ENCODE measurements at regions not wholly inside any gene's neighbourhood (a gene's known extent, or its start where the extent isn't known, plus 50 kb on each side); places are given as distances from the start of the nearest gene placed in this dataset.

GRCh38 chr3:159763602-159764489 is 224.8 kb upstream of the IL12A start:
- DNase-seq: peak; percentile 89
- in situ Hi-C loops (cut with HindIII; ENCODE audit: low pct_ligation_motif_present, low pct_unique_long_range_greater_than_20kb, low sequenced_read_pairs): no loop called here

- no peak for DNase-seq
- in situ Hi-C loops (cut with HindIII; ENCODE audit: low pct_ligation_motif_present, low pct_unique_long_range_greater_than_20kb, low sequenced_read_pairs): no loop called here
Observed at GRCh38 chr3:159764490-159765029, 224.1 kb upstream of the IL12A start.

DNA sequence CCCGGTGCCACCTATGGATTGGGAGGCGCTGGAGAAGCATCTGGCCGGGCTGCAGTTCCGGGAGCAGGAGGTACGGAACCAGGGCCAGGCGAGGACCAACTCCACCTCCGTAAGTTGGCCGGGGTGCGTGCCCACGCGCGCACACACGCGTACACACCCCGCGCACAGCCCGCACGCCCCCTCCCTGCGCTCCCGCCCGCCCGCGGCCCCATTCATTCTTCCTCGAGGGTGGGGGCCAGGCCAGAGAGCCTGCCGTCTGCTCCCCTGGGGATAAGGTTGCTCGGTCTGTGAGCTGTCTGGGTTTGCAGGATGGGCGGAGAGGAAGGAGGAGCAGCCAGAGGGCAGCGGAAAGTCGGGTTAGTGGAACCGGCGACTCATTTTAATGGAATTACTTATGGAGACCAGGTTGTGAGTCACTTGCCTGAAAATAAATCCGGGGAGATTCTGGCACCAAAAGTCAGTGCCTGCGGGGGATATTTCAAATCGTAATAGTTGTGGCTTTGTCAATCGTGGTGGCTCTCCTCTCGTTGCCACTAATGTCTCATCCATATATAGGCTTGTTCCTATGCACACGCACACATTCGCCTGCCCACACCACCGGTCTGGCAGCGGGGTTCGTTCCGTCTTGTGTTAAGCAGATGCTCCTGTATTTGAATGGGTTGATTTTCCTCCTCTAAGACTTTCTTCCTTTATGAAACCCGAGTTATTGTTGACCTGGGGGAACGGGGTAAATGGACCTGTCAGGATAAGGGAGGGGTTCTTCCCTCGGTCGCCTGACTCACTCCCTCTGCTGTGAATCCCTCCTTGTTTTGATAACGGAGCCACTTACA is 223.4 kb upstream of the IL12A start:
- in situ Hi-C loops (cut with HindIII; ENCODE audit: low pct_ligation_motif_present, low pct_unique_long_range_greater_than_20kb, low sequenced_read_pairs): no loop called here
- peak; percentile 95 for DNase-seq

- in situ Hi-C loops (cut with HindIII; ENCODE audit: low pct_ligation_motif_present, low pct_unique_long_range_greater_than_20kb, low sequenced_read_pairs): no loop called here
- DNase-seq: no peak
Observed at GRCh38 chr3:159765860-159766294, 222.8 kb upstream of the IL12A start.

GRCh38 chr3:159766563-159767185 is 222.0 kb upstream of the IL12A start:
- in situ Hi-C loops (cut with HindIII; ENCODE audit: low pct_ligation_motif_present, low pct_unique_long_range_greater_than_20kb, low sequenced_read_pairs): no loop called here
- DNase-seq: peak; percentile 55

DNA sequence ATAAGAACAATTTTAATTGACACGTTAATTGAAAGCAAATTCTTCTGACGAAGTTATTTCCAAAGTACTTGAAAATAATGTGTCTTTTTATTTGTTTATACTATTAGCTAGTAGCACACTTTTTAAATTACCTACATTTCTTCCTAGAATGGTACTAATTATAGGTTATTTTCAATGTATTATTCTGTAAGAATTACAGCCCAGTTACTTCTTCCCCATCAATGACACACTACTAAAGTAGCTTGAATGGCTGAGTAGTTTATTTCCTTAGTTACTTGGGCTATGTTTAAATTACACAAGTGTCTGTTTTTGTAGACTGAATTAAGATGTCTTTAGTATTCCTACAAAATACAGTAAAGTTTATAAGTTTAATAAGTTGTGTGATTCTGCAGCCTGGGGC is 217.6 kb upstream of the IL12A start:
- no peak for DNase-seq
- in situ Hi-C loops (cut with HindIII; ENCODE audit: low pct_ligation_motif_present, low pct_unique_long_range_greater_than_20kb, low sequenced_read_pairs): no loop called here

DNA sequence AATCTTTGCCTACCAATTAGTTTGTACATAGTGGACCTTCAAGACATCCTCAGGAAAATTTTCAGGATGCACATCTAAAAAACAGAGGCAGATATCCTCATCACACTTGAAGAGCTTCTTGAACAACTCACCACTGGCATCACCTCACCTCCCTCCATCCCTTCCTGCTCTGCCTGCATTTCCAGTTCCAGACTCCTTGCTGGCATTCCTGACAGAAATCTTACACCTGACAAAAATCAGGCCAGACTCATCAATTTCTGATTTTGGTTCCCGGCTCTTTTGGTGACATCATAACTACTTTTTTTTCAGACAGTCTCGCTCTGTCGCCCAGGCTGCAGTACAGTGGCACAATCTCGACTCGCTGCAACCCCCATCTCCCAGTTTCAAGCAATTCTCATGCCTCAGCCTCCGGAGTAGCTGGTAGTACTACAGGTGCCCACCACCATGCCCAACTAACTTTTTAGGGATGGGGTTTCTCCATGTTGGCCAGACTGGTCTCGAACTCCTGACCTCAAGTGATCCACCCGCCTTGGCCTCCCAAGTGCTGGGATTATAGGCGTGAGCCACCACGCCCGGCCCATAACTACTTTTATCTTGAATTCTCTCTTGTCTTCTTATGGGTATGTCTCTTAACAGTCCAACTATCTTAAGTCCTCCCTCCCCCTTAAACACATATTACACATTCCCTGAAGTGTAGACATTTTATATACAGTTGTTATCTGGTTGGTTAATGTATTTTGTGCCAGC is 216.6 kb upstream of the IL12A start:
- in situ Hi-C loops (cut with HindIII; ENCODE audit: low pct_ligation_motif_present, low pct_unique_long_range_greater_than_20kb, low sequenced_read_pairs): no loop called here

GRCh38 chr3:159773706-159774105 is 214.9 kb upstream of the IL12A start:
- in situ Hi-C loops (cut with HindIII; ENCODE audit: low pct_ligation_motif_present, low pct_unique_long_range_greater_than_20kb, low sequenced_read_pairs): no loop called here
- no peak for DNase-seq

More for the DNA sequence above, 216.6 kb upstream of the IL12A start:
- DNase-seq: no peak

- DNase-seq: no peak
- in situ Hi-C loops (cut with HindIII; ENCODE audit: low pct_ligation_motif_present, low pct_unique_long_range_greater_than_20kb, low sequenced_read_pairs): no loop called here
Observed at GRCh38 chr3:159775372-159775961, 213.2 kb upstream of the IL12A start.

DNA sequence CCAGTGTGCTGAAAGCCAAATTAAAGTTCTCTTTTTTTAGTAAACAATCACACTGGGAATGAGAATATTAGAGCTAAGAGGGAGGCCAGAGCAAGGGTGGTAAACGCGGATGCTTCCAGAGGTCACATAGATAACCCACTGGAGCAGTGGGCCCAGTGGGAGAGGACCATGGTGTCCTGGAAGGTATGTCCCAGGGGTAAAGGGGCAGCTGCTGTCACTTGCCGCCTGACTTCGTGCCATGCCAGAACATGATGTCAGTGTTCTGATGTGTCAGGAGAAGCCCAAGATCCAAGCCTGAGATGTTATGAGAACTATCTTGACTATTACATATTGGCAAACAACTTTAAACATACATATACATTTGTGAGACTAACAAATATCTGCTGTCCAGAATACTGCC is 211.9 kb upstream of the IL12A start:
- no peak for DNase-seq
- in situ Hi-C loops (cut with HindIII; ENCODE audit: low pct_ligation_motif_present, low pct_unique_long_range_greater_than_20kb, low sequenced_read_pairs): no loop called here

DNA sequence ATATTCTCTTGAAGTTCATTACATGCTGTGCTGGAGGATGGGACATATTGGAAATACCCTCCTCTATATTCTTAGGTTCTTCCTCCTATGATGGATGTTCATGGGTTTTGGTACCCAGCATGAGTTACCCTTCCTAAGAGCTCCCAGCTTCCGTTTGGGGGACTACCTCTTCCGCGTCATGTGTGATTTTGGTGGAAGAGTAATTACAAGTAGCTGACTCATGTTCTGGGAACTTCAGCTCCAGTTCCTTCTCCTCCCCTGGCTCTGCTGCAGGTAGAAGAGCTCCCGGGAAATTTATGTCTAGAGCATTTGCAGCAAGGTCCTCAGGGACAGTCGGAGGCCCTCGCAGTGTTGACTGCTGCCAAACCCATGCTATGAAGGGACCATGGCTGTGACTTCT is 208.8 kb upstream of the IL12A start:
- in situ Hi-C loops (cut with HindIII; ENCODE audit: low pct_ligation_motif_present, low pct_unique_long_range_greater_than_20kb, low sequenced_read_pairs): no loop called here

DNA sequence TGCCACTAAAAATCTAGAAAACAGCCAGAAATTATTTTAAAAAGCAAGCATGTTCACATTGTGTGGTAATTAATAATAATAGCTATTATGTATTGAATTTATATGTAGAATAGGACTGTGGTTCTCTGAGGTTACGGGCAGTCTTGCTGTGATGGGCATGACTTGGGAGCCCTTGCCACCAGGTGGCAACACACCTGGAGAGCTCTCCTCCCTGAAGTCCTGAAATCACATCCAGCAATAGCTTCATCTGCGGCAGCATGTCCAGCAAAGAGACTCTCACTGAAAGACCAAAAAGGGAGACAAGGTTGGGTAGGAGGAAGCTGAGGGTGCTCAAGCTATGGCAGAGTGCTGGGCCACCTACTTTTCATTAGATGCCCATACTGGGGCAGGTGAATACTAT is 206.8 kb upstream of the IL12A start:
- DNase-seq: no peak
- in situ Hi-C loops (cut with HindIII; ENCODE audit: low pct_ligation_motif_present, low pct_unique_long_range_greater_than_20kb, low sequenced_read_pairs): no loop called here

More for the DNA sequence above, 208.8 kb upstream of the IL12A start:
- DNase-seq: no peak

DNA sequence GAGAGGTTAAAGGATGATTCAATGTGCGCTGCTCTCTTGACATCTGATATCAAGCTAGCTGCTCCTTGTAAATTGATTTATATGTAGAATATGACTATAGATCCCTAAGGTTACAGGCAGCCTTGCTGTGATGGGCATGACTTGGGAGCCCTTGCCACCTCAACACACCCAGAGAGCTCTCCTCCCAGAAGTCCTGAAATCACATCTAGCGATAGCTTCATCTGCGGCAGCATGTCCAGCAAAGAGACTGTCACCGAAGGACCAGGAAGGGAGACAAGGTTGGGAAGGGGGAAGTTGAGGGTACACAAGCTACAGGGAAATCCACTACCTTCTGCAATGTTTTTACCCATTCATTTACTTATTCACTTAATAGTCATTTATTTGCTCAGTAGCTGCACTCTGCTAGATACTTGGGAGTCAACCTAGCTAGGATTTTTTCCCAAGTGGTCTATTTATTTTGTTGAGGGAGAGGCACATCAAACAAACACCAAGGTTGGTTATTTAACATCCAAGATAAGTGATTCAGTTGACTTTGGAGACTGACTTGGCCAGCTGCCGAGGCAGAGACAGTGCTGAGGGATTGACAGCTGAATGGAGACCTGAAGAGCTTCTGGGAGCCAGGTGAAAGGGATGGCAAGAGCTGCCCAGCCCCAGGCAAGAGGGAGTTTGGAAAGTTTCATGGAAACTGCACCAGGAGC is 205.8 kb upstream of the IL12A start:
- in situ Hi-C loops (cut with HindIII; ENCODE audit: low pct_ligation_motif_present, low pct_unique_long_range_greater_than_20kb, low sequenced_read_pairs): no loop called here

GRCh38 chr3:159783780-159784742 is 204.6 kb upstream of the IL12A start:
- no peak for DNase-seq
- in situ Hi-C loops (cut with HindIII; ENCODE audit: low pct_ligation_motif_present, low pct_unique_long_range_greater_than_20kb, low sequenced_read_pairs): no loop called here

More for the DNA sequence above, 205.8 kb upstream of the IL12A start:
- no peak for DNase-seq

- in situ Hi-C loops (cut with HindIII; ENCODE audit: low pct_ligation_motif_present, low pct_unique_long_range_greater_than_20kb, low sequenced_read_pairs): no loop called here
- DNase-seq: no peak
Observed at GRCh38 chr3:159785273-159785708, 203.3 kb upstream of the IL12A start.

- no peak for DNase-seq
- in situ Hi-C loops (cut with HindIII; ENCODE audit: low pct_ligation_motif_present, low pct_unique_long_range_greater_than_20kb, low sequenced_read_pairs): no loop called here
Observed at GRCh38 chr3:159786489-159787177, 202.0 kb upstream of the IL12A start.
